Esophagus squamous epithelium (tissue), 5 donors: ENCODE measurements at regions not wholly inside any gene's neighbourhood (a gene's known extent, or its start where the extent isn't known, plus 50 kb on each side); places are given as distances from the start of the nearest gene placed in this dataset.

Source experiments
- DNase-seq: peaks from one replicate; lab custom pipeline; 2025; lab: John Stamatoyannopoulos, UW
- H3K27ac ChIP-seq, 4 donors: fragments of 200-600 bp; sonication (generic); one replicate each; pipeline ENCODE4 v1.5.1; 2016 to 2019; ENCODE audit warnings: mild to moderate bottlenecking in 1 of 4
- H3K27me3 ChIP-seq, 4 donors: fragments of 200-600 bp; sonication (generic); 1 replicate in 3 of 4; 2 replicates in 1 of 4; pipeline versions ENCODE4 v1.5.1 to v1.6.0; 2017 to 2021; ENCODE audit warnings: antibody characterized with exemption in 1 of 4
- H3K36me3 ChIP-seq, 3 donors: fragments of 200-600 bp; sonication (generic); one replicate each; pipeline ENCODE4 v1.5.1; 2016 to 2019
- H3K4me1 ChIP-seq, 3 donors: fragments of 200-600 bp; sonication (generic); one replicate each; pipeline ENCODE4 v1.5.1; 2017 to 2019
- H3K4me3 ChIP-seq, 4 donors: fragments of 200-600 bp; sonication (generic); 1 replicate in 3 of 4; 2 replicates in 1 of 4; pipeline ENCODE4 v1.5.1; 2016 to 2019; ENCODE audit warnings: mild to moderate bottlenecking in 2 of 4, moderate library complexity in 1 of 4
- H3K9me3 ChIP-seq, 3 donors: fragments of 200-600 bp; sonication (generic); one replicate each; pipeline ENCODE4 v1.5.1; 2016 to 2019
- POLR2A ChIP-seq, 4 donors: fragments of 450-650 bp; IDR thresholded peaks; one replicate each; pipeline ENCODE4 v1.6.1; 2017; ENCODE audit warnings: antibody characterized with exemption in 4 of 4, mild to moderate bottlenecking in 4 of 4, moderate library complexity in 3 of 4
- WGBS, 2 donors: methylation state at CpG; one replicate each; pipeline ENCODE4 v1.1.5; 2018; 5-methylcytosine and 5-hydroxymethylcytosine counted together
- intact Hi-C: fragments of 100-400 bp; cut with DNase I; formaldehyde crosslinking; loops from one replicate; pipeline ENCODE4 v1.15.0; 2022
- TF ChIP-seq, protein P1 (sequence below), 6 experiments: fragments of 450-650 bp in 4 of 6; fragments of 200-600 bp in 2 of 6; sonication (generic) in 2 of 6; IDR thresholded peaks; one replicate each; pipeline ENCODE4 v1.5.1; 2016 to 2019; ENCODE audit warnings: antibody characterized with exemption in 6 of 6, mild to moderate bottlenecking in 4 of 6, moderate library complexity in 4 of 6
- donor health status: DM: yes; HTN: yes; CAD: no.

- TF ChIP-seq, protein P1, sequence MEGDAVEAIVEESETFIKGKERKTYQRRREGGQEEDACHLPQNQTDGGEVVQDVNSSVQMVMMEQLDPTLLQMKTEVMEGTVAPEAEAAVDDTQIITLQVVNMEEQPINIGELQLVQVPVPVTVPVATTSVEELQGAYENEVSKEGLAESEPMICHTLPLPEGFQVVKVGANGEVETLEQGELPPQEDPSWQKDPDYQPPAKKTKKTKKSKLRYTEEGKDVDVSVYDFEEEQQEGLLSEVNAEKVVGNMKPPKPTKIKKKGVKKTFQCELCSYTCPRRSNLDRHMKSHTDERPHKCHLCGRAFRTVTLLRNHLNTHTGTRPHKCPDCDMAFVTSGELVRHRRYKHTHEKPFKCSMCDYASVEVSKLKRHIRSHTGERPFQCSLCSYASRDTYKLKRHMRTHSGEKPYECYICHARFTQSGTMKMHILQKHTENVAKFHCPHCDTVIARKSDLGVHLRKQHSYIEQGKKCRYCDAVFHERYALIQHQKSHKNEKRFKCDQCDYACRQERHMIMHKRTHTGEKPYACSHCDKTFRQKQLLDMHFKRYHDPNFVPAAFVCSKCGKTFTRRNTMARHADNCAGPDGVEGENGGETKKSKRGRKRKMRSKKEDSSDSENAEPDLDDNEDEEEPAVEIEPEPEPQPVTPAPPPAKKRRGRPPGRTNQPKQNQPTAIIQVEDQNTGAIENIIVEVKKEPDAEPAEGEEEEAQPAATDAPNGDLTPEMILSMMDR (IDR thresholded peaks at IDR 0.05) = no peak
- no peak for TF ChIP-seq POLR2A (IDR thresholded peaks at IDR 0.05)
- Histone ChIP-seq H3K9me3 (no peaks in the 10 kb centered on the region), H3K27ac (no peak overlapping the region), H3K4me1 (no peaks in the 10 kb centered on the region), H3K4me3 (no peak overlapping the region), H3K27me3 (peaks cover 0 to 2% (median 0%) of the 10 kb centered on the region in 4 donors), H3K36me3 (no peaks in the 10 kb centered on the region)
- intact Hi-C loops = no loop called here
- no peak for DNase-seq
- WGBS, 2 donors = 44 to 68% methylated on average over 1 to 3 of the region's 3 CpGs
Observed at GRCh38 chr14:22052795-22053194, 379.2 kb upstream of the OR4E1 start.

GRCh38 chr14:22047115-22047514, 373.5 kb upstream of the OR4E1 start:
- no peaks in the 10 kb centered on the region for H3K36me3 ChIP-seq
- no peak overlapping the region for H3K27ac ChIP-seq
- H3K4me1 ChIP-seq = no peaks in the 10 kb centered on the region
- intact Hi-C loops = no loop called here
- H3K9me3 ChIP-seq = no peaks in the 10 kb centered on the region
- WGBS, 2 donors = 13 to 15% methylated on average over 3 of the region's 3 CpGs
- TF ChIP-seq, protein P1 (IDR thresholded peaks at IDR 0.05) = peak in 1 of 6 experiments; percentile 20
- TF ChIP-seq POLR2A (IDR thresholded peaks at IDR 0.05) = no peak
- DNase-seq = no peak
- H3K4me3 ChIP-seq = no peak overlapping the region
- H3K27me3 ChIP-seq = peaks cover 0 to 2% (median 0%) of the 10 kb centered on the region in 4 donors

DNA sequence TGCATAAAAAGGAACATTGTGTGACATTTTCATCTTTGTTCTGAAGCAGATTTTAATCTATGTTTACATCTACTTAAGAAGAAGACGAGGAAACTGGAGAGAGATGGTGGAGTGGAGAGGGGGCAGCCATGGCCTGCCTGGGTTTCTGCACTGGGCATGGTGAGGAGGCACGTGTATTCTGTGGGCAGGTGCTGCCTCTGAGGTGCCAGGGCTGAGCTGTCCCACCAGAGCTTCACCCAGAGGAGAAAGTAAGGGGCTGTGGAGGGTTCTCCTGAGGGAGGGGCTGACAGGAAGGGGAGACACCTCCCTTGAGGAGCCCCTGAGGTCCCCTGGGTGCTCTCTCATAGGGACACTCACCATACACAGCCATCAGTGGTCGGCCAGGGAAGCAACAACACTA, 372.4 kb upstream of the OR4E1 start:
- DNase-seq = no peak
- Histone ChIP-seq H3K4me3 (no peak overlapping the region), H3K4me1 (no peaks in the 10 kb centered on the region), H3K36me3 (no peaks in the 10 kb centered on the region), H3K9me3 (no peaks in the 10 kb centered on the region), H3K27me3 (no peaks in the 10 kb centered on the region), H3K27ac (no peak overlapping the region)
- intact Hi-C loops = no loop called here
- 45 to 50% methylated on average over 2 to 3 of the region's 3 CpGs for WGBS, 2 donors
- TF ChIP-seq, protein P1 (IDR thresholded peaks at IDR 0.05) = no peak
- no peak for TF ChIP-seq POLR2A (IDR thresholded peaks at IDR 0.05)

GRCh38 chr14:22044193-22044592, 370.6 kb upstream of the OR4E1 start:
- H3K9me3 ChIP-seq = no peaks in the 10 kb centered on the region
- WGBS, 2 donors = 72 to 80% methylated on average over 5 of the region's 5 CpGs
- no peak for DNase-seq
- H3K27me3 ChIP-seq = no peaks in the 10 kb centered on the region
- no peaks in the 10 kb centered on the region for H3K36me3 ChIP-seq
- TF ChIP-seq, protein P1 (IDR thresholded peaks at IDR 0.05) = no peak
- no peak for TF ChIP-seq POLR2A (IDR thresholded peaks at IDR 0.05)
- no peak overlapping the region for H3K27ac ChIP-seq
- intact Hi-C loops = no loop called here
- no peak overlapping the region for H3K4me3 ChIP-seq
- H3K4me1 ChIP-seq = no peaks in the 10 kb centered on the region

GRCh38 chr14:22040781-22041125, 367.1 kb upstream of the OR4E1 start:
- no peaks in the 10 kb centered on the region for H3K4me1 ChIP-seq
- WGBS, 2 donors = 90 to 100% methylated on average over 3 of the region's 3 CpGs
- H3K9me3 ChIP-seq = no peaks in the 10 kb centered on the region
- intact Hi-C loops = no loop called here
- TF ChIP-seq POLR2A (IDR thresholded peaks at IDR 0.05) = no peak
- TF ChIP-seq, protein P1 (IDR thresholded peaks at IDR 0.05) = no peak
- H3K4me3 ChIP-seq = no peak overlapping the region
- H3K27ac ChIP-seq = no peak overlapping the region
- H3K36me3 ChIP-seq = no peaks in the 10 kb centered on the region
- no peaks in the 10 kb centered on the region for H3K27me3 ChIP-seq
- DNase-seq = no peak
